T-helper 17 cell (primary cell): ENCODE measurements at regions not wholly inside any gene's neighbourhood (a gene's known extent, or its start where the extent isn't known, plus 50 kb on each side); places are given as distances from the start of the nearest gene placed in this dataset.
A peak's percentile ranks its signal among the peaks of the same experiment; 100 is the strongest.

Source experiments
- ATAC-seq: fragments of 150-1000 bp; cut with Tn5 transposase; 2 replicates; pipeline ENCODE4 v1.10.0; 2021; ENCODE audit warnings: mild to moderate bottlenecking, moderate library complexity
- DNase-seq, 3 donors: peaks; one replicate each; pipeline versions ENCODE4 v3.0.0 to v3.0.0-alpha.2; 2020 to 2021
- H3K9me3 ChIP-seq: one replicate; pipeline ENCODE4 v1.7.0; 2013; ENCODE audit warnings: low read length, mild to moderate bottlenecking; ENCODE audit not compliant: control insufficient read depth, poor library complexity, severe bottlenecking
- H3K27ac Mint-ChIP-seq: one replicate; pipeline ENCODE4 v1.8.0; 2022; ENCODE audit warnings: mild to moderate bottlenecking, moderate library complexity, mixed read lengths
- H3K27me3 Mint-ChIP-seq: one replicate; pipeline ENCODE4 v1.8.0; 2022; ENCODE audit warnings: mixed read lengths
- H3K36me3 Mint-ChIP-seq: one replicate; pipeline ENCODE4 v1.8.0; 2022; ENCODE audit warnings: low read depth, mixed read lengths
- H3K4me1 Mint-ChIP-seq: one replicate; pipeline ENCODE4 v1.8.0; 2022; ENCODE audit warnings: mild to moderate bottlenecking, mixed read lengths
- H3K4me3 Mint-ChIP-seq: one replicate; pipeline ENCODE4 v1.8.0; 2022; ENCODE audit warnings: mild to moderate bottlenecking, moderate library complexity, mixed read lengths

DNA sequence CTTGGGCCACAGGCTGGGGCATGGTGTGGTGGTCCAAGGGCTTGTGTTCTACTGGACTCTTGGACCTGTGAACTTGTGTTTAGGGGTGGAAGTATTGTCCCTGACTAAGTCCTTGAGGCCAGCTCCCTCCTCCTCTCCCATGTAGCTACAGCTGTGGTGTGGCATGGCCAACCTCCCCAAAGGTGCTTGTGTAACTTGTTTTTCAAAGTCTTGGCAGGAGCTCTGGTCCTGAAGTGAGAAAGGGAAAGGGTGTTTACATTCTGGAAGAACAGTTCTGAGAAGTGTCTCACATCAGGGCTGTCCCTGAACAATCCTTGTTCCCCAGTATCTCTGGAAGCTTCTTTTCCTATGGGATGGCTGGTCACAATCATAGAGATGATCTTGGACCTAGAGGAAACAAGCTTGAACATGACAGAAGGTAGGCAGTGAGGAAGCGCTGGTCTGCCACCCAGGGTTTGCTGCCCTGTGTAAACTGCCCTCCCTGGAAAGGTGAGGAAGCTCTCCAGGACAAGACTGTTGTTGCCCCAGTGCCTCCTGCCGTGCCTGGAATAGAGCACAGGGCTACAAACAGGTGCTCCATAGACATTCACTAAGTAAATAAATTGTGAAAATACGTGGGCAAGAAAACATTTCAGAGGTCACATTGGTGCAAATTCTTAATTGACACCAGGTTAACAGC, 64.6 kb upstream of the KLF9 start:
- DNase-seq (no peak), ATAC-seq (no peak)
- H3K36me3 Mint-ChIP-seq = no peaks in the 10 kb centered on the region
- H3K9me3 ChIP-seq = no peaks in the 10 kb centered on the region
- no peak overlapping the region for H3K27ac Mint-ChIP-seq
- H3K4me1 Mint-ChIP-seq = peaks cover 2% of the 10 kb centered on the region
- no peak overlapping the region for H3K4me3 Mint-ChIP-seq
- H3K27me3 Mint-ChIP-seq = peaks cover 12% of the 10 kb centered on the region

DNA sequence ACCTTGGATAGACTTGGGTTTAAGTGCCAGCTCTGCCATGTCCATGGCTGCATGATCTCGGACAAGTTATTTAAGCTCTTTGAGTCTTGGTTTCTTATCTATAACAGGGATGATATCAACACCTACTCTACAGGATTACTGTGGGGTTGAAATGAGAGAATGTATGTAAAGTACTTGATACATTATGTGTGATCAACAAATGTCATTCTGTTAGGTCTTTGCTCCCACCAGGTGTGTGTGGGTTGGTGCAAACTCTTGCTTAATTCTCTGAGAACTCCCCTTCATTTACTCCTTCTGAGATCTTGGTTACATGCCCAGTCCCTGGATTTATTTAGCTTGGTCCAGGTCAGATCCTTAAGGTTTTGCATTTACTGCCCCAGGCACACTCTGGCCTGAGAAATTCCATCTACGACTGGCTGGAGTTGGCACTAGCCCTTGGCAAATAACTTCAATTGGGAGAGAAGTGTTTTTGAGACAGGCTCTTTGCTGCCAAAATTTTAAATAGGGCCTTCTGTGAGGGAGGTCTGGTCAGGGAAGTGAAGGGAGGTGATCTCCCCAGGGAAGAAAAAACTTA, 63.5 kb upstream of the KLF9 start:
- H3K27me3 Mint-ChIP-seq = peaks cover 4% of the 10 kb centered on the region
- no peaks in the 10 kb centered on the region for H3K36me3 Mint-ChIP-seq
- no peak for ATAC-seq
- no peak overlapping the region for H3K27ac Mint-ChIP-seq
- H3K4me1 Mint-ChIP-seq = peaks cover 3% of the 10 kb centered on the region
- H3K9me3 ChIP-seq = no peaks in the 10 kb centered on the region
- no peak overlapping the region for H3K4me3 Mint-ChIP-seq
- no peak for DNase-seq

GRCh38 chr9:70477146-70477745, 62.8 kb upstream of the KLF9 start:
- H3K9me3 ChIP-seq = no peaks in the 10 kb centered on the region
- DNase-seq (no peak), ATAC-seq (no peak)
- Mint-ChIP-seq H3K27me3 (no peaks in the 10 kb centered on the region), H3K27ac (no peak overlapping the region), H3K36me3 (no peaks in the 10 kb centered on the region), H3K4me3 (no peak overlapping the region), H3K4me1 (peaks cover 4% of the 10 kb centered on the region)

DNA sequence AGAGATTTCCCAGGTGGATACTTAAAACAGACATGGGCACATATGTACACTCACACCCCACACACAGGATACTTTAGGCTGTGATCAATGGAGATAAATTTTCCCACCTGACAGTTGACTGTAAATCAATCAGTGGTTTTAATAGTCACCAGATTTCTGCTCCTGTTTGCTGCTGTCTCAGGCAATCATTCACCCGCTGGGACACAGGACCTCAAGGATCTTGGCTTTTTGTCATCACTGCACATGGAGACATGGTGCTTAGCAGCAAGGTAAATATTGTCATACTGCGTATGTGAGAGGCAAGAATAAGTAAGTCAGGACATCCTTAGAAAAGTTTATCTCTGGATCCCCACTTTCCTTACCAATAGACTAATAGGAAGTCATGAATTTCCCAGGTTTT, 60.8 kb upstream of the KLF9 start:
- H3K27me3 Mint-ChIP-seq = no peaks in the 10 kb centered on the region
- no peak for DNase-seq
- no peak for ATAC-seq
- peaks cover 14% of the 10 kb centered on the region for H3K4me1 Mint-ChIP-seq
- H3K4me3 Mint-ChIP-seq = no peak overlapping the region
- H3K36me3 Mint-ChIP-seq = no peaks in the 10 kb centered on the region
- no peak overlapping the region for H3K27ac Mint-ChIP-seq
- no peaks in the 10 kb centered on the region for H3K9me3 ChIP-seq

- no peak for ATAC-seq
- H3K4me1 Mint-ChIP-seq = peaks cover 20% of the 10 kb centered on the region
These were observed 60.0 kb upstream of the KLF9 start for GRCh38 chr9:70474413-70474812.

GRCh38 chr9:70472268-70473249, 58.1 kb upstream of the KLF9 start:
- DNase-seq = no peak
- Mint-ChIP-seq H3K36me3 (peaks cover 2% of the 10 kb centered on the region), H3K4me1 (peaks cover 31% of the 10 kb centered on the region), H3K4me3 (no peak overlapping the region), H3K27ac (peak overlapping the region; percentile 49), H3K27me3 (no peaks in the 10 kb centered on the region)
- no peaks in the 10 kb centered on the region for H3K9me3 ChIP-seq
- no peak for ATAC-seq

More at GRCh38 chr9:70474413-70474812, 60.0 kb upstream of the KLF9 start:
- H3K36me3 Mint-ChIP-seq = no peaks in the 10 kb centered on the region
- H3K4me3 Mint-ChIP-seq = no peak overlapping the region
- DNase-seq = no peak
- no peaks in the 10 kb centered on the region for H3K27me3 Mint-ChIP-seq
- no peaks in the 10 kb centered on the region for H3K9me3 ChIP-seq
- no peak overlapping the region for H3K27ac Mint-ChIP-seq

DNA sequence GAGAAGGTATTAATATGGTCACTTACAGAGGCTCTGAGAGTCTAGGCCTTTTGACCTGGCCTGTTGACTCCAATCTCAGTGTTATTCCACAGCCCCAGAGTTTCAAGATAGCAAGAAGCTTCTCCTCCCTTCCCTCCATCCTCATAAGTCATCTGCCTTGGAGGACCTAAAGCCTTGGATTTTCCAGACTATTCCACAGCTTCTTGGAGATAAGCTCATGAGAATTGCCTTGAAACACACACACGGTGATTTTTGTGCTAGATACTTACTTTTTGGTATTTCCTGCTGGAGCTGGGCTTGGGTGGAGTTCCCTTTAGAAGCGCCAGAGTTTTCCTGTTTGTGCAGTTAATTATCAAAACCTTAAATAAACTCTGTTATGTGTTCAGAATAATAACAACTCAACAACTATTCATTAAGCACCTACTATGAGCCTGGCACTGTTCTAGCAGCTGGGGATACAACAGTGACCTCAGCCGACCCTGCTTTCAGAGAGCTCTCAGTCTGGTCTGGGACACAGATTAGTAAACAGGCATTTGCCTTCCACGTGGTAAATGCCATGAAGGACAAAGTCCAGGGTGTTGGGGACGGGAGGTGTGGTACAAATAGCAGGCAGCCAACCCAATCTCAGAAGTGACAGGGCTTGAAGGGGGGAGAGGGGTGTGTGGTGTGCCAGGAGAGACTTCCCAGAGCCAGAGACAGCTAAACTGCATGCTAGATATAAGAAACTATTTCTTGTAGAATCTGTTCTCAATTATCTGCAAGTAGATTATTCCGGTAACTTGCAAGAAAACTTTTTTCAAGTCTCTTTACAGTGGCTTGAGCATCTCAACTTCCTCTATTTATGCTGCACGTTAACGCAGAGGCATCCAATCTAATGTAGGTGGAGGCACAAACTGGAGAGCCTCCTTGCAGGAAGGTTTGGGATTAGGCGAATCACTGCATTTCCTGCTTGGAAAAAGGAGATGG, 55.9 kb upstream of the KLF9 start:
- H3K27ac Mint-ChIP-seq = peak overlapping the region; percentile 39

GRCh38 chr9:70468291-70468690, 53.8 kb upstream of the KLF9 start:
- H3K36me3 Mint-ChIP-seq = peaks cover 4% of the 10 kb centered on the region
- H3K9me3 ChIP-seq = no peaks in the 10 kb centered on the region
- no peak for ATAC-seq
- H3K27me3 Mint-ChIP-seq = no peaks in the 10 kb centered on the region
- peaks cover 33% of the 10 kb centered on the region for H3K4me1 Mint-ChIP-seq
- H3K4me3 Mint-ChIP-seq = no peak overlapping the region
- H3K27ac Mint-ChIP-seq = no peak overlapping the region
- no peak for DNase-seq

More for the DNA sequence above, 55.9 kb upstream of the KLF9 start:
- H3K36me3 Mint-ChIP-seq = peaks cover 4% of the 10 kb centered on the region
- H3K4me3 Mint-ChIP-seq = peak overlapping the region; percentile 69
- no peaks in the 10 kb centered on the region for H3K9me3 ChIP-seq
- peaks cover 33% of the 10 kb centered on the region for H3K4me1 Mint-ChIP-seq
- ATAC-seq (no peak), DNase-seq (no peak)
- no peaks in the 10 kb centered on the region for H3K27me3 Mint-ChIP-seq

GRCh38 chr9:70466976-70467561, 52.6 kb upstream of the KLF9 start:
- H3K9me3 ChIP-seq = no peaks in the 10 kb centered on the region
- no peaks in the 10 kb centered on the region for H3K27me3 Mint-ChIP-seq
- ATAC-seq (no peak), DNase-seq (no peak)
- H3K36me3 Mint-ChIP-seq = peaks cover 4% of the 10 kb centered on the region
- no peak overlapping the region for H3K4me3 Mint-ChIP-seq
- no peak overlapping the region for H3K27ac Mint-ChIP-seq
- peaks cover 35% of the 10 kb centered on the region for H3K4me1 Mint-ChIP-seq

DNA sequence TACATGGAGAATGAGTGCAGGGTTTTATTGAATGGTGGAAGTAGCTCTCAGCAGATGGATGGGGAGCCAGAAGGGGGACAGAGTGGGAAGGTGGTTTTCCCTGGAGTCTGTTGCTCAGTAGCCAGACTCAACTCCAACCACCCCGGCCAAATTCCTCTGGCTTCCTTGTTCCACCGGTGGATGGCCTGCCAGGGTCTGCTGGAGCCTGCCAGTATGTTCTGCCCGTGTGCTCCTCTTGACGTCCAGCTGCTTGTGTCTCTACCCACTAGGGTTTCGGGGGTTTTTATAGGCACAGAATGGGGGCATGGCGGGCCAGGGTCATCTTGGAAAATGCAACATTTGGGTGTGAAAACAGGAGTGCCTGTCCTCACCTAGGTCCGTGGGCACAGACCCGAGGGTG, 51.4 kb upstream of the KLF9 start:
- Mint-ChIP-seq H3K27ac (peak overlapping the region; percentile 56), H3K36me3 (peaks cover 4% of the 10 kb centered on the region), H3K4me1 (peaks cover 32% of the 10 kb centered on the region), H3K27me3 (no peaks in the 10 kb centered on the region), H3K4me3 (no peak overlapping the region)
- no peak for ATAC-seq
- H3K9me3 ChIP-seq = no peaks in the 10 kb centered on the region
- no peak for DNase-seq

DNA sequence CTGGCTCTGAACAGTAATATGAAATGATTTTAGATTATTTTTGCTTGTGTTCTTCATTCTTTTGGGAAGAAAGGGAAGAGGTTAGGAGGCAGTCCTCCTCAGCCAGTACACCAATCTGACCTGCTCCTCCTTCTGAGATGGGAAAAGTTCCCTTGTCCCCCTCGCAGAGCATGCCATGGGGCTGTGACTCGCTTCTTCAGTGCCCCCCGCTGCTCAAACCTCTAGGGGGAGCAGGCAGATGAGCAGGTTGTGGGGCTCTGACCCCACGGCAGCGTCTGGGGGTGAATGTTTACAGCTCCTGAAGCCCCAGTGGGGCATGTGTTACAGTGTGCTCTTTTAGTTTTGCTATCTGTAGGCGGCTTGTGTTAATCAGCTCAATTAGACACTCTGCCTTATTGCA, 50.9 kb upstream of the KLF9 start:
- no peak for ATAC-seq

More for the DNA sequence above, 50.9 kb upstream of the KLF9 start:
- H3K9me3 ChIP-seq = no peaks in the 10 kb centered on the region
- Mint-ChIP-seq H3K27ac (peak overlapping the region; percentile 56), H3K36me3 (peaks cover 4% of the 10 kb centered on the region), H3K4me1 (peaks cover 28% of the 10 kb centered on the region), H3K27me3 (no peaks in the 10 kb centered on the region), H3K4me3 (no peak overlapping the region)
- DNase-seq = no peak
